Left lobe of liver (tissue), 2 donors: ENCODE measurements at regions not wholly inside any gene's neighbourhood (a gene's known extent, or its start where the extent isn't known, plus 50 kb on each side); places are given as distances from the start of the nearest gene placed in this dataset.

Experiments
- ATAC-seq: fragments of 200-7000 bp; cut with Tn5 transposase; one replicate; pipeline ENCODE4 v1.9.1; 2020; ENCODE audit warnings: mild to moderate bottlenecking, moderate library complexity
- DNase-seq: peaks from one replicate; pipeline ENCODE4 v3.0.0-alpha.2; 2020; ENCODE audit warnings: low spot score
- donor health status: DM: no; HTN: no; CAD: no; lungs with moderate emphysema.
- donor health status: DM: no; HTN: yes; CAD: no.

DNA sequence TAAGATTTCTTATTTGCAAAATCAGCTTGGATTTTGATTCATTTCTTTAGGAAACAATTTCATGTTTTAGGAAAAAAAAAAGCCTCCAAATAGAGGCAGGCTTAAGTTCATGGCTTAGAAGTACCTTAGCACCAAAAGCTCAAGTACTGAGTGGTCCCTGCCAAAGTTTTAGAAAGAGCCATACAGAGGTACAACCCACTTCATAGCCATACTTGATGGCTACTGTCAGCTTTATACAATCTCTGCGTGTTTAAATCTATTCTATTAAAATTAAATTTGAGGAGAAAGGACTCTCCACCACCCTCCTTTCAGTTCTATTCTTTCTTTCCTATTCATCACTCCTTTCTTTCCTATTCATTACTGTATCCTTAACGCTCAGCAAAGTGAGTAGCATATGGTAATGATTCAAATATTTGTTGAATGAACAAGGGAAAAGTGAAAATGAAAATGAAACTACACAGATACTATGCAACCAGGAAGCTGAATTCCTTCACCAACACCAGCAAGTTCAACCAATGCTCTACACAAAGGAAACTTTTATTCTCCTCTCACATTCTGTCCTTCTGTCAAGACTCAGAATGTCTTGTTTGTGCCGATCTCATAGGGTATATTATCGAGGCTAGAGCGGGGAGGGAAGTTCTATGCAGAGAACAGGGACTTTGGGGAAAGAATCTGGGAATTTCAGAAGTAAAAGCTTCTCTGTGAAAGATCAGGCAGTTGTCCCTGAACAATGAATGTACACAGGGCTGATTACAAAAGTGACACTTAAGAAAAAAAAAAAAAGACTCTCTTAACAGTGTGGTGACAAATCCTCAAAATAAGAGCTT is 138.6 kb upstream of the SPEF2 start:
- no peak for DNase-seq
- ATAC-seq = peak; percentile 86

DNA sequence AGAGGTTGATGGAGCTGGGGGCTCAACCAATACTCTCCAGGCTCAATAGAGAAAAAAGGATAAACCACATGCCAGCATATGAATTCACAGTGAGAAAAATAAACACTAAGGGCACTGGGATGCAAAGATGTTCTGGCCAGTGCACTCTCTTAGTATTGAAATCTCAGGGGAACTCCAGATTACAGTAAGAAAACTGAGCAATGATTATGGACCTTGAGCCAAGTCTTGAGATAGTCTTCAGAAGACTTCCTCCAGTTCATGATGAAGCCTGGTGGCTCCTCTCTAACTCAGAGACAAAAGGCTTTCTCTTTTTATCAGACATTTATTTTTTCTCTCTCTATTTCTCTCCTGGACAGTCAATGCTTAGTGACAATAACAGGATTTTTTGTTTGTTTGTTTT is 139.8 kb upstream of the SPEF2 start:
- DNase-seq (no peak), ATAC-seq (no peak)

DNA sequence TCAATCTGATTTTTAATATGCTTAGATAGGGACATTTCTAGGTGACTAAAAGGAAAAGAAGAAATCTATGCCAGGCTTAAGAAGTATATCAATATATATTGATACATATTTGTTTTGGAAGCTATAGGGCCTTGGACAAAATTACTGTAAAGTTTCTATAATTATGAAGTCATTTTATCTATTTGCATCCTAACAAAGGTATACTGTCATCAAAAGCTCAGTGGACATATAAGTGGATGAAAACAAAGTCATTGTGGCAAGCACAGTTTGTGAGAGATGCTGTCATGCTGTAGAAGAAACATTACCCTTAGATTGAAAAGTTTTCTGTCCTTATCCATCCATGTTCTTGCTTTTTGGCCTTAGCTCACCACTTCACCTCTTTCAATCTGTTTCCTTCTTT is 140.3 kb upstream of the SPEF2 start:
- no peak for ATAC-seq
- no peak for DNase-seq

DNA sequence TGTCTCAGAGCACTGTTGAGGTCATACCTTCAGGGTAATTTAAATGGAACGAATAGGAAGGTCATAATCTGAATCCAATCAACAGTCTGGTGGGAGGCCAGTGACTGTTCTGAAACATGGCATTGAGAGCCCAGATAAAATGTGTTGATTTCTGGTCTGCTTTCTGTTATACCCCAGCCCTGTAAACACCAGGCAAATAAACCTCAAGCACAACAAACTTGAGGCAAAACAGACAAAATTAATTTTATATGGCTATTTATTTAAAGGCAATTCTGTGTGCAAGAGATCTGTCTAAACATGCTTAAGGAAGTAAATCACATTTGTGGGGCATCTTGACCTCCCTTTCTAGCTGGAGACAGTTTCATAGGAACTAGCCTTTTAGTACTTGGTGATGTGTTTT is 140.9 kb upstream of the SPEF2 start:
- no peak for DNase-seq
- no peak for ATAC-seq

DNA sequence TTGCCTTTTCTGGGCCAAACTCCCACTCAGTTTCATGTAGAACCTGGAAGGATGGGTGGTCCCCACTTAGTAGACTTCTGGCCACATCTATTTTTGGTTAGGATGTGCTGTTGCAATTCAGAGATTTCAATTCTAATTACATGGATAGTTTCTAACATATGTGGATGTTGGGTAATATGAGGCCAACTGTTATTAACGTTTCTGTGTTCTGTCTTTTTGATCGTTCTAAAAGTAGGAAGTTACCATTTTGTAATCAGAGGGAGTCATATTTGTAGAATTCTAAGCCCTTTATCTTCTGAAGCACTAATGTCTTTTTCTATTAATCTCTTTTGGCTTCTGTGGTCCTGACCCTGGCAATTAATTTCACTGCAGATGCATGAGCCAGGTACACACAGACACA is 141.6 kb upstream of the SPEF2 start:
- DNase-seq (no peak), ATAC-seq (no peak)

DNA sequence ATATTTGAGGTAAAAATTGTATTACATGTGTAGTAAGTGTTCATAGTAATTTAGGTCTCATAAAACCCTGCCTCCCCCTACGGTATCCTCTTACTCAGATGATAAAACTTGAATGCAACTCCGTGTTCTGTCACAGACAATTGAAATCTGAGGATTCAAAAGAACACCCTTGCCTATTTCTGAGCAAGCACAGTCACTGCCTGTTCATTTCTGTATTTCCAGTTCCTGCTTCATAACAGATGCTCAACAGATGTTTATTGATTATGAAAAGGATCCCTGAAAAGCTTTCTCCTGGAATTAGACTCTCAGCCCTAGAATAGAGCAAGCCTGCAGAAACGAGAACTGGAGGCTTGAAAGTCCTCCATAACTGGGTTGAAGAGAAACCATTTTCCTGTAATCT is 144.1 kb upstream of the SPEF2 start:
- no peak for ATAC-seq
- DNase-seq = no peak

DNA sequence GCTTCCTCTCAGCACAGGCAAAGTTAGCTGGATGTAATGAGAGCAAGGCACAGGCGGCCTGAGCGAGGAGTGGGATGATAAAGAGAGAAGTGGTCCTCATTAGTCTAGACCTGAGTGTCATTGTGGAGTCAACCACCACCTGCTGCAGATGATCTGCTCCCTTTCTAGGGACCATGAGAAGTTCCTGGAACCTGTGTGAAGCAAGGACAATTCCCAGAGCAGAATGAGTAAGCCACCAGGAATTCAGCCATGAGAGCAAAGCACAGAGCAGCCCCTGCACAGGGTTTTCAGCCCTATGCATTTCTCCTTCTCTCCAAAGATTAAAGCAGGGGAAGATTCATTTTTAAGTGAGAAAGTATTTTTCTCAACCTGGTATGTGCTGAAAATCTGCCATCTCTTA is 146.8 kb upstream of the SPEF2 start:
- no peak for DNase-seq
- ATAC-seq = no peak

DNA sequence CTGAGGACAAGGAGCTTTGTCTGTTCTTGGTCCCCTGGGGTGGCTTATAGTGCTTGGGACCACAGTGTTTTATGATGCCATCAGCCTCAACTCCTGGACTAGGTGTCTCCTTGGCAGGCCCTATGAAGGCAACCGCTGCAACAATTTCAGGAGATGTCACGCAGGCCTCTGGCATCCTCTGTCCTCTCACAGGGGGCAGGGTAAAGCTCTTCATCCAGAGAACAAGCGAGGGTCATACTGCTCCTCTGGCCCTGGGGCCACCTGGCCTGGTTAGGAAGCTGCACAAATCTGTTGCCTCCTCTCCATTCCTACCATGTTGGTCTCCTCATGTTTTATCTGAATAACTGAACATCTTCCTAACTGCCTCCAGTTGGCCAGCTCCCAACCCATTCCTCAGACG is 148.9 kb upstream of the SPEF2 start:
- no peak for ATAC-seq
- no peak for DNase-seq

DNA sequence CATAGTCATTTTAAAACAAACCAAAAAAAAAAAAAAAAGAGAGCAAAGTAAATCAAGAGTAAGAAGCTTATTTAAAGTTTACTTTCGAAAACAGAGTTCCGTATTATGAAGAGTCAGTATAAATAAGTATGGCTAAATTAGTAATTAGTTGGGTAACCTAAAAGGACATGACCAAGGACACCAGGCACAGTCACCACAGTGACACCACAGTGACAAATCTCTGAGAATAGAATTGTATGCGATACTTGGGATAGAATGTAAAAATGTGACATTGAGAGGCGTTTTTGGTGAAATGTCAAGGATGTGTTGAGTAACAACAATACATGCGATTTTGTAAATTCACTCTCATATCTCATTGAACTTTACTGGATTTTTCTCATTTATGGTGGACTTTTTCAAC is 150.9 kb upstream of the SPEF2 start:
- ATAC-seq (no peak), DNase-seq (no peak)

DNA sequence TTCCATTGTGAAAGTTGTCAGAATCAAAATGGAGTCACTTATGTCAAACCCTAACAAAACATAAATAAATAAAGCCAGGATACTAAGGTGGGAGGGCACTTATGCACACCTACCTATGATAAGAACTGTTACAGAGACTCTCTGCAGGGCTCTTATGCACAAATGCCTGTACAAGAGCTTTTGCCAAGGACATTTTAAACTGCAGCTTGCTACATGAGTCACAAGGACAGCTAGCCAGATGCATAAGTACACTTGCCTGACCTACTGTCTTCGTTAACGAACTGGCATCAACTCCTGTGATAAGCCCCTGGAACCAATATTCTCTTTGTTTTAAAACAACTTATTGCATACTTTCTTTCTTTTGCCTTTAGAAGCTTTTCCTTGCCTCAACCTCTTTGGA is 152.9 kb upstream of the SPEF2 start:
- no peak for DNase-seq
- ATAC-seq = no peak

DNA sequence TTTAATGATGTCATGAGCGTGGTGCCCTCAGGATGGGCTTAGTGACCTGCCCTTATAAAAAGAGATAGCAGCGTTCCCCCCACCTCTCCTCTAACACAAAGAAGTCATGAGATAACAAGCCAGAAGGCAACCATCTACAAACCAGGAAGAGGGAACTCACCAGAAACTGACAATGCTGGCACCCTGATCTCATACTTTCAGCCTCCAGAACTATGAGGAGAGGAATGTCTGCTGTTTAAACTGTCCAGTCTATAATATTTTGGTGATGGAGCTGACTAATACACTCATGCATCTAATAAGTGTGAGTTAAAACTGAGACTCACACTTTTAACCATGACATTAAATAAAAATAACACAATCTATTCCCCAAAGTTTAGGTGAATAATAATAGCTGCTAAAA is 156.1 kb upstream of the SPEF2 start:
- no peak for ATAC-seq

DNA sequence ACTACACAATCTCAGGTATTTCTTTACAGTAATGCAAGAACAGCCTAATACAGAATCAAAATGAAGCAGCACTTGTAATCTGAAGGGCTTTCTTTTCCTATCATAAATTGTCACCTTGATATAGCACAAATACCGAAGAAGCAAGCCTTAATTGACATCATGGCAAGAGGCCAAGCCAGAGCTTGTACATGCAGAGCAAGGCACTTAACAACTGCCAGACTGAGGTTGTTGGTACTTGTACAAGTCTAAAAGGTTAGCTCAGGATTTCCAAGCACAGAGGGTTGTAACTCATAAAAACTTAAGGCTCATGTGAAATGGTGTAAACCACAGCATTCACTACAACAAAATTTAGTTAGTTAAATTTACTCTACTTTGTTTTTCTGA is 158.8 kb upstream of the SPEF2 start:
- peak; percentile 83 for ATAC-seq
- DNase-seq = peak; percentile 60

More for the DNA sequence above, 156.1 kb upstream of the SPEF2 start:
- no peak for DNase-seq

DNA sequence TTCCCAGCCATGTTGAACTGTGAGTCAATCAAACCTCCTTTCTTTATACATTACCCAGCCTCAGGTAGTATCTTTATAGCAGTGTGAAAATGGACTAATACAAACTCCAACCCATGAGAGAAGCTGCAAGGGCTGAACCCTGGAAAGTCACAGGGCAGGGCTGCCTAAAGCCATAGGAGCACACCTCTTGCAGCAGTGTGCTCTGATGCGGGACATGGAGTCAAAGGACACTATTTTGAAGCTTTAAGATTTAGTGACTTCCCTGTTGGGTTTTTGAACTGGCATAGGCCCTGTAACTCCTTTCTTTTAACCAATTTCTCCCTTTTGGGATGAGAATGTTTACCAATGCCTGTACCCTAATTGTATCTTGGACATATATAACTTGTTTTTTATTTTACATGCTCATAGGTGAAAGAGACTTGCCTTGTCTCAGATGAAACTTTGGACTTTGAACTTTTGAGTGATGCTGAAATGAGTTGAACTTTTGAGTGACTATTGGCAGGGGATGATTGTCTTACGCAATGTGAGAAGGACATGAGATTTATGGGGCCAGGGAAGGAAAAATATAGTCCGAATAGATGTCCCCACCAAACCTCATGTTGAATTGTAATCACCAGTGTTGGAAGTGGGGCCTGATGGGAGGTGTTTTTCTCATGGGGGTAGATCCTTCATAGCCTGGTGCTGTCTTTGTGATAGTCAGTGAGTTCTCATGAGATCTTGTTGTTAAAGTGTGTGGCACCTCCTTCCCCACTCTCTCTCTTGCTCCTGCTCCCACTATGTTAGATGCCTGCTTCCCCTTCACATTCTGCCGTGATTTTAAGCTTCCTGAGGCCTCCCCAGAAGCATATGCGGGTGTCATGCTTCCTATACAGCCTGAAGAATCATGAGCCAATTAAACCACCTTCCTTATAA is 159.5 kb upstream of the SPEF2 start:
- peak; percentile 85 for ATAC-seq
- DNase-seq = no peak

DNA sequence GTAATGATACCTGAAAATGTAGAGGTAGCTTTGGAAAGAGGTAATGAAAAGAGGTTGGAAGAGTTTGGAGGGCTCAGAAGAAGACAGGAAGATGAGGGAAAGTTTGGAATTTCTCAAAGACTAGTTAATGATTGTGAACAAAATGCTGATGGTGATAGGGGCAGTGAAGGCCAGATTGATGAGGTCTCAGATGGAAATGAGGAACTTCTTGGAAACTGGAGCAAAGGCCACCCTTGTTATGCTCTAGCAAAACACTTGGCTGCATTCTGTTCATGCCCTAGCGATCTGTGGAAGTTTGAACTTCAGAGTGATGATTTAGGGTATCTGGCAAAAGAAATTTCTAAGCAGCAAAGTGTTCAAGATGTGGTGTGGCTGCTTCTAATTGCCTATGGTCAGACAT is 161.2 kb upstream of the SPEF2 start:
- ATAC-seq = no peak

DNA sequence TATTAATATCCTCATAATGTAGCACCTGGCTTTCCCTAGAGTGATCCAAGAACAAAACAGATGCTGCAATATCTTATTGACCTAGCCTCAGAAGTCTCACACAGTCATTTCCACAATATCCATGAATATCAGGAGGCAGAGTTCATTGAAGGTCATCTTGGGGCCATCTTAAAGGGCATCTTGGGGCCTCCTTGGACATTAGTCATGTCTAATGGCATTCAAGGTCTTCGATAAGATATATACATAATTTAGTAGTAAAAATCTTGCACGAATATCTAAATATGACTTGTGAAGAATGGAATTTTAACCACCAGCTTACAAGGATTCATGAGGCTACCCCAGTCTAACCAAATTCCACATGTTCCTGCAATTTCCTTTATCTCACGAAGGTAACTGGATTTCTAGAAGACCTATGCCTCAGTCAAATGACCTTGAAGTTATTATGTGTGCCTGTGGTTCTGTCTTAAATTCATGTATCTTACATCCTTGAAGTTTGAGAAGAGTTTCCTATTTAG is 163.6 kb upstream of the SPEF2 start:
- DNase-seq (no peak), ATAC-seq (no peak)

More for the DNA sequence above, 161.2 kb upstream of the SPEF2 start:
- DNase-seq = no peak

DNA sequence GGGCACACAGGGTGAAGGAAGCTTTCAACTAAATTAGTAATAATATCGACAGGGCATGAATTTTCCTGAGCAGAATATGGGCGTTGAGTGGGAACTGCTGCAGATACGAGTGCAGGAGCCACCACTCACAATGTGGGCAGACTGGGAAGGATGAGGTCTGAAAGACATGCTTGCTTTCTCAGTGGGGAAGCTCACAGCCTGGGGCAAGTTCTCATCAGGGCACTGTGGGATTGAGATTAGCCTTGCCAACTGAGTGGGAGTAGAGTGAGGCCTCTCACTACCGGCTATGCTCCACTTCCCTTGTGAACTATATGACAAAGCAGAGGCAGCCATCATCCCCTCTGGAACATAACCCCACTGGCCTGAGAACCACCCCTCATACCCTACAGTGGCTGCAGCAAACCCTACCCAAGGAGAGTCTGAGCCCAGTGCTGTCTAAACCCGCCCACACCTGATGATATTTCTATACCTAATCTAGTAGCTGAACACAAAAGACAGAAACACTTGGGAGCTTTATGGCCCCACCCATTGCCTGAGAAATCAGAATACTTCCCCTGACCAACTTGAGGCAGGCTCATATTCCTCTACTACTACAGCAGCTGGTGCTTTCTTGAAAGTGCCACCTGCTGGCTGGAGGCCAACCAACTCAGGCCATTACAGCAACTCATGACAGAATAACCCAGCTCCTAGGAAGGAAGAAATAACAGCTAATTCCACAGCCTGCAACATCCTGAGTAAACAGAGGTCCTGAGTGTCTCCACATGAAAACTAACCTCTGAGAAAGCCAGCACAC is 173.7 kb upstream of the SPEF2 start:
- no peak for DNase-seq
- ATAC-seq = no peak

DNA sequence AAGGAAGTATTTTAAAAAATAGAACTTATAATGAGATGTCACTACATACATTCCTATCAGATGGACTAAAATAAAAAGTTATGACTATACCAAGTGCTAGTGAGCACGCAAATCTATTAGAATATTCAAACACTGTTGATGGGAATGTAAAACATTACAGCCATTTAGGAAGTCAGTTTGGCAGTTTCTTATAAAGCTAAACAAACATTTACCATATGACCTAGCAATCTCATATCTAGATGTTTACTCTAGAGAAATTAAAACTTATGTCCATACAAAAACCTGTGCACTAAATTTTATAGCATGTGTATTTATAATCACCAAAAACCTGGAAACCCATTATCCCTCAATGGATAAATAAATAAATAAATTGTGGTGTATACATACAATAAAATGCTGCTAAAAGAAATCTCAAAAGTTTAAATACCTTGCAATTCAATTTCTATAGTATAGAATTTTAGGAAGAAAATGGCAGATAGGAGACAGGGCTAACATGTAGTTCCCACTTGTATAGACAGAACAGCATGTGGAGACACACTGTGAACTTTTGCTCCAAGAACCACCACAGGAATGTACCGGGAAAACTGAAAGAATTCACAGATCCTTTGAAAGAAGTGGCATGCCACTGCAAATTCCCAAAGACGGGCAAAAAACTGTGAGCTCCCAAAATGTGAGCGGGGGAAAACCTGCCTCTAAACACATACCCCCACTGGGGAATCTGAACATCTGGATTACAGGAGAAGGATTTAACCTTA is 174.6 kb upstream of the SPEF2 start:
- DNase-seq = no peak

DNA sequence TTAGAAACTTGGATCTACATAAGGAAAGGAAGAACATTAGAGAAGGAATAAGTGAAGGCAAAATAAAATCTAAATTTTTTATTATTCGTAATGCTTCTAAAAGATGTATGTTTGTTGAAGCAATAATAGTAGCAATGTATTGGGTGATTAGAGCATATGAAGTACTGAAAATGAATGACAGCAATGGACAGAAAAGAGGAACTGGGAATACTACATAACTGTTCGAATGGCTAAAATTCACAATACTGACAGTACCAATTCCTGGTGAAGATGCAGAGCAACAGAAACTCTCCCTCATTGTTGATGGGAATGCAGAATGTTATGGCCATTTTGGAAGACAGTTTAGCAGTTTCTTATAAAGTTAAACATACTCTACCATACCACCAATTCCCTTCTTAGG is 177.3 kb upstream of the SPEF2 start:
- no peak for ATAC-seq

More for the DNA sequence above, 174.6 kb upstream of the SPEF2 start:
- ATAC-seq = no peak

DNA sequence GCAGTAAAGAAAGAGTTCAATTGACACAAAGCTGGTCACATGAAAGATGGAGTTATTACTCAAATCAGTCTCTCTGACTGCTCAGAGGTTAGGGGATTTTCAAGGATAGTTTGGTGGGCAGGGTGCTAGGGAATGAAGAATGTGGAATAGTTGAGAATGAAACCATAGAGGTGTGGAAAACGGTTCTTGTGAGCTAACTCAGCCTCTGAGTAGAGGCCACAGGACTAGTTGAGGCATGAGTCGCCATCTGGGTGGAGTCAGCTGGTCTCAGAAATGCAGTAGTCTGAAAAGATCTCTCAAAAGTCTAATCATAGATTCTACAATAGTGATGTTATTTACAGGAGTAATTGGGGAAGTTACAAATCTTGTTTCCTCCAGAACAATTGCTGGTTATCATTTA is 178.9 kb upstream of the SPEF2 start:
- ATAC-seq (no peak), DNase-seq (no peak)

More for the DNA sequence above, 177.3 kb upstream of the SPEF2 start:
- no peak for DNase-seq

DNA sequence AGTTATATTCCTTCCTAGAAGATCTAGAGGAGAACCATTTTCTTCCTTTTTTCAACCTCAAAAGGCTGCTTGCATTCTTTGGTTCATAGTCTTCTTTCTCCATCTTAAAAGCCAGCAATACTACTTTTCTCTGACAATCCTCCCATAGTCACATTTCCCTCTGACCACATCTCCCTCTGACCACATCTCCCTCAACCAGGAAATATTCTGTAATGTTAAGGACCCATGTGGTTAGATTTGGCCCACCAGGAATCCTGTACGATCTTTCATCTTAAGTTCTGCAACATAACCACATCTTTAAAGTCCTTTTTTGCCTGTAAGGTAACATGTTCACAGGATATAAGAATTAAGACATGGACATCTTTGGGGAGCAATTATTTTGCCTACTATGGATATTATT is 179.4 kb upstream of the SPEF2 start:
- ATAC-seq (no peak), DNase-seq (no peak)
